H1 (cell line): ENCODE measurements at regions not wholly inside any gene's neighbourhood (a gene's known extent, or its start where the extent isn't known, plus 50 kb on each side); places are given as distances from the start of the nearest gene placed in this dataset.
"Not testable (repeated sequence)": the region's sequence is repeated elsewhere in the genome, so short reads cannot be mapped to it uniquely, and the experiment has no call there.

ENCODE experiments used
- CTCF ChIA-PET: fragments of 300-600 bp; sonication (Branson Sonifier 250); formaldehyde crosslinking; loops from one replicate; lab custom pipeline; 2021; ENCODE audit not compliant: partially characterized antibody; lab: Charles Lee
- POLR2A ChIA-PET: fragments of 300-600 bp; sonication (Branson Sonifier 250); formaldehyde crosslinking; loops from one replicate; lab custom pipeline; 2021; ENCODE audit warnings: inconsistent platforms; ENCODE audit not compliant: partially characterized antibody; lab: Charles Lee
- DNase-seq, 2 experiments: peaks; one replicate each; pipeline versions ENCODE4 v3.0.0 to v3.0.0-alpha.2; 2010 to 2022; ENCODE audit warnings: low spot score in 2 of 2, low read depth in 1 of 2, mixed read lengths in 1 of 2
- FAIRE-seq: peaks from 2 replicates; lab custom pipeline; 2011; peaks lifted over from hg19 to GRCh38; lab: Jason Lieb, UNC
- H2AFZ ChIP-seq: 2 replicates; pipeline ENCODE4 v1.8.1; 2012; ENCODE audit warnings: low read length, inconsistent platforms
- H2AK5ac ChIP-seq: 2 replicates; pipeline ENCODE4 v1.6.1; 2013; ENCODE audit warnings: low read depth, low read length
- H2BK120ac ChIP-seq: replicated peaks from 2 replicates; pipeline ENCODE3; 2013; ENCODE audit warnings: low read depth, low read length, inconsistent platforms
- H2BK12ac ChIP-seq: 2 replicates; pipeline ENCODE4 v1.6.1; 2013; ENCODE audit warnings: low read depth, low read length
- H2BK15ac ChIP-seq: 2 replicates; pipeline ENCODE4 v1.6.1; 2013; ENCODE audit warnings: low read length
- H2BK20ac ChIP-seq: 2 replicates; pipeline ENCODE4 v1.6.1; 2013; ENCODE audit warnings: low read length
- H2BK5ac ChIP-seq: 2 replicates; pipeline ENCODE4 v1.6.1; 2013; ENCODE audit warnings: low read depth, low read length
- H3K14ac ChIP-seq: 2 replicates; pipeline ENCODE4 v1.6.1; 2013; ENCODE audit warnings: inconsistent platforms; ENCODE audit not compliant: insufficient read length
- H3K18ac ChIP-seq: 2 replicates; pipeline ENCODE4 v1.6.1; 2013; ENCODE audit warnings: low read length; ENCODE audit errors: extremely low read depth
- H3K23ac ChIP-seq: 2 replicates; pipeline ENCODE4 v1.6.1; 2013; ENCODE audit warnings: inconsistent platforms; ENCODE audit not compliant: insufficient read length
- H3K23me2 ChIP-seq: 2 replicates; pipeline ENCODE4 v1.6.1; 2013; ENCODE audit warnings: low read depth, low read length
- H3K27ac ChIP-seq: 2 replicates; pipeline ENCODE4 v1.6.1; 2011; ENCODE audit warnings: low read depth, low read length, inconsistent platforms
- H3K27me3 ChIP-seq, 4 experiments: replicated peaks in 1 of 4; 1 replicate in 1 of 4; 2 replicates in 3 of 4; pipeline versions ENCODE4 v1.6.1 to v1.8.1; 2011 to 2013; ENCODE audit warnings: low read length in 3 of 4, mild to moderate bottlenecking in 3 of 4, inconsistent platforms in 2 of 4, mixed read lengths in 2 of 4, moderate library complexity in 1 of 4; ENCODE audit not compliant: control insufficient read depth in 3 of 4, insufficient read depth in 3 of 4; ENCODE audit errors: extremely low read depth in 1 of 4
- H3K36me3 ChIP-seq, 4 experiments: 2 replicates each; pipeline versions ENCODE4 v1.6.1 to v1.8.1; 2011 to 2013; ENCODE audit warnings: mild to moderate bottlenecking in 4 of 4, low read length in 3 of 4, moderate library complexity in 2 of 4, control low read depth in 1 of 4, inconsistent platforms in 1 of 4; ENCODE audit not compliant: insufficient read depth in 4 of 4, control insufficient read depth in 2 of 4
- H3K4ac ChIP-seq: replicated peaks from 2 replicates; pipeline ENCODE3; 2013; ENCODE audit warnings: low read length, low read depth, mixed read lengths, inconsistent platforms; ENCODE audit not compliant: insufficient read length
- H3K4me1 ChIP-seq, 4 experiments: replicated peaks in 1 of 4; 1 replicate in 1 of 4; 2 replicates in 3 of 4; pipeline versions ENCODE4 v1.6.1 to v1.8.1; 2011 to 2013; ENCODE audit warnings: low read length in 3 of 4, inconsistent platforms in 2 of 4, mixed read lengths in 1 of 4; ENCODE audit not compliant: insufficient read depth in 4 of 4, control insufficient read depth in 3 of 4
- H3K4me2 ChIP-seq, 2 experiments: 2 replicates each; pipeline versions ENCODE4 v1.6.1 to v1.8.1; 2011 to 2013; ENCODE audit warnings: low read depth in 2 of 2, low read length in 2 of 2, control low read depth in 1 of 2, inconsistent platforms in 1 of 2, mild to moderate bottlenecking in 1 of 2; ENCODE audit not compliant: insufficient read depth in 1 of 2
- H3K4me3 ChIP-seq, 4 experiments: fragments of 200-600, 300-600 bp in 1 of 4; sonication (generic), shearing (Covaris generic), sonication (Bioruptor Twin) in 1 of 4; 2 replicates each; pipeline versions ENCODE4 v1.5.1 to v1.8.1; 2011 to 2016; ENCODE audit warnings: low read length in 4 of 4, low read depth in 3 of 4, control low read depth in 2 of 4, inconsistent platforms in 2 of 4, mild to moderate bottlenecking in 2 of 4, mixed read lengths in 1 of 4, moderate library complexity in 1 of 4; ENCODE audit not compliant: insufficient read depth in 2 of 4; ENCODE audit errors: extremely low read depth in 1 of 4
- H3K56ac ChIP-seq: replicated peaks from 2 replicates; pipeline ENCODE3; 2013; ENCODE audit warnings: low read depth, mild to moderate bottlenecking, mixed read lengths, low read length, inconsistent platforms; ENCODE audit not compliant: insufficient read length
- H3K79me1 ChIP-seq: 2 replicates; pipeline ENCODE4 v1.6.1; 2013; ENCODE audit warnings: low read depth, low read length, control low read depth
- H3K79me2 ChIP-seq, 2 experiments: 2 replicates each; pipeline versions ENCODE4 v1.6.1 to v1.8.1; 2012 to 2013; ENCODE audit warnings: low read length in 2 of 2, mild to moderate bottlenecking in 2 of 2, inconsistent platforms in 1 of 2; ENCODE audit not compliant: insufficient read depth in 2 of 2, control insufficient read depth in 1 of 2
- H3K9ac ChIP-seq, 4 experiments: replicated peaks in 1 of 4; 1 replicate in 1 of 4; 2 replicates in 3 of 4; pipeline versions ENCODE4 v1.6.1 to v1.8.1; 2011 to 2013; ENCODE audit warnings: low read depth in 3 of 4, low read length in 3 of 4, control low read depth in 2 of 4, mild to moderate bottlenecking in 2 of 4, moderate library complexity in 2 of 4, inconsistent platforms in 1 of 4; ENCODE audit errors: extremely low read depth in 1 of 4
- H3K9me3 ChIP-seq, 2 experiments: 2 replicates each; pipeline versions ENCODE4 v1.6.1 to v1.8.1; 2012 to 2013; ENCODE audit warnings: mild to moderate bottlenecking in 2 of 2, moderate library complexity in 2 of 2, control low read depth in 1 of 2, inconsistent platforms in 1 of 2, low read depth in 1 of 2, low read length in 1 of 2, mixed read lengths in 1 of 2; ENCODE audit not compliant: insufficient read depth in 2 of 2
- H4K20me1 ChIP-seq, 2 experiments: replicated peaks in 1 of 2; 2 replicates each; pipeline versions ENCODE3 to v1.8.1; 2011 to 2013; ENCODE audit warnings: inconsistent platforms in 2 of 2, low read length in 2 of 2, mild to moderate bottlenecking in 1 of 2; ENCODE audit not compliant: insufficient read depth in 2 of 2, control insufficient read depth in 1 of 2
- H4K5ac ChIP-seq: 2 replicates; pipeline ENCODE4 v1.6.1; 2013; ENCODE audit warnings: low read length, low read depth, mixed read lengths, inconsistent platforms; ENCODE audit not compliant: insufficient read length
- H4K8ac ChIP-seq: 2 replicates; pipeline ENCODE4 v1.8.0; 2013; ENCODE audit warnings: mild to moderate bottlenecking, moderate library complexity, low read length, inconsistent platforms; ENCODE audit not compliant: insufficient read depth; ENCODE audit errors: extremely low read depth
- H4K91ac ChIP-seq: replicated peaks from 2 replicates; pipeline ENCODE3; 2013; ENCODE audit warnings: low read length, mixed read lengths, inconsistent platforms; ENCODE audit not compliant: insufficient read length
- WGBS, 2 experiments: shearing (Covaris generic) in 1 of 2; methylation state at CpG; one replicate each; pipeline versions ENCODE4 v1.1.6 to v1.1.7; 2013 to 2015; ENCODE audit warnings: low lambda C conversion rate in 2 of 2, mixed read lengths in 2 of 2, inconsistent platforms in 1 of 2, low coverage in 1 of 2, missing lambda C conversion rate in 1 of 2; ENCODE audit not compliant: insufficient replicate concordance in 2 of 2, insufficient coverage in 1 of 2, insufficient read length in 1 of 2; ENCODE audit errors: extremely low coverage in 1 of 2, missing lambda C conversion rate in 1 of 2; 5-methylcytosine and 5-hydroxymethylcytosine counted together

DNA sequence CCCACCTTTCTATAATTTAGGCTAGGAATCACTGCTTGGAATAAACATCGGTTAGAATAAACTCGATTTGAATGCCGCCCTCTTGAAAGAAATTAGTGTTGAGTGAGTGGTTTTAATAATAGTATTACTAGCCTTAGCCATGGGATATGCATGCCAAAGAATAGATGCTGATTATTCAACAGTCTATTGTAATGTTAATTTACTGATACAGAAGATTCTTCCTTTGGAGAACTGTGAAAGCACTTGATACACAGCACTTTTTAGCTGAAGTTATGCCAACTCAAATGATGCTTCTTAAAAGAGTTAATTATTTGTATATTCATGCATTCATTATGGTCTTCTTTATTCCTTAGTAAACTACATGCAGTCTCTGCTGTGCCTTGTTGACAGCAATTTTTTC is 73.8 kb upstream of the FABP2 start:
- FAIRE-seq = not testable (repeated sequence)

More for the DNA sequence above, 73.8 kb upstream of the FABP2 start:
- H3K4me2 ChIP-seq, H2BK15ac ChIP-seq, H2BK120ac ChIP-seq, H3K36me3 ChIP-seq, H2AK5ac ChIP-seq, H3K27ac ChIP-seq, H3K23me2 ChIP-seq, H3K23ac ChIP-seq, H2BK12ac ChIP-seq, H3K4me3 ChIP-seq, H4K91ac ChIP-seq, H3K27me3 ChIP-seq, H3K79me2 ChIP-seq, H3K79me1 ChIP-seq, H3K4me1 ChIP-seq, H4K8ac ChIP-seq, H3K56ac ChIP-seq, CTCF ChIA-PET, H3K14ac ChIP-seq, POLR2A ChIA-PET, H3K4ac ChIP-seq, H2BK5ac ChIP-seq, H3K18ac ChIP-seq, DNase-seq, H3K9ac ChIP-seq, H2BK20ac ChIP-seq, H2AFZ ChIP-seq, H3K9me3 ChIP-seq, H4K5ac ChIP-seq, H4K20me1 ChIP-seq: not testable (repeated sequence)
- 88% methylated on average over 3 of the region's 3 CpGs; no CpG with 5 or more reads in 1 of the 2 experiments for WGBS, 2 experiments
